ENCODE measurements at regions not wholly inside any gene's neighbourhood (a gene's known extent, or its start where the extent isn't known, plus 50 kb on each side); places are given as distances from the start of the nearest gene placed in this dataset.

- 94 to 96% methylated on average over 4 to 6 of the region's 6 CpGs for WGBS, 2 experiments (ENCODE audit: insufficient coverage in 1 of 2, insufficient read length in 1 of 2)
- H3K27me3 ChIP-seq (ENCODE audit: control insufficient read depth, insufficient read depth, low read length, poor library complexity, severe bottlenecking), result no peaks in the 10 kb centered on the region
- H3K27me3 Mint-ChIP-seq (ENCODE audit: insufficient read depth), result no peaks in the 10 kb centered on the region
- TF ChIP-seq, protein P1, sequence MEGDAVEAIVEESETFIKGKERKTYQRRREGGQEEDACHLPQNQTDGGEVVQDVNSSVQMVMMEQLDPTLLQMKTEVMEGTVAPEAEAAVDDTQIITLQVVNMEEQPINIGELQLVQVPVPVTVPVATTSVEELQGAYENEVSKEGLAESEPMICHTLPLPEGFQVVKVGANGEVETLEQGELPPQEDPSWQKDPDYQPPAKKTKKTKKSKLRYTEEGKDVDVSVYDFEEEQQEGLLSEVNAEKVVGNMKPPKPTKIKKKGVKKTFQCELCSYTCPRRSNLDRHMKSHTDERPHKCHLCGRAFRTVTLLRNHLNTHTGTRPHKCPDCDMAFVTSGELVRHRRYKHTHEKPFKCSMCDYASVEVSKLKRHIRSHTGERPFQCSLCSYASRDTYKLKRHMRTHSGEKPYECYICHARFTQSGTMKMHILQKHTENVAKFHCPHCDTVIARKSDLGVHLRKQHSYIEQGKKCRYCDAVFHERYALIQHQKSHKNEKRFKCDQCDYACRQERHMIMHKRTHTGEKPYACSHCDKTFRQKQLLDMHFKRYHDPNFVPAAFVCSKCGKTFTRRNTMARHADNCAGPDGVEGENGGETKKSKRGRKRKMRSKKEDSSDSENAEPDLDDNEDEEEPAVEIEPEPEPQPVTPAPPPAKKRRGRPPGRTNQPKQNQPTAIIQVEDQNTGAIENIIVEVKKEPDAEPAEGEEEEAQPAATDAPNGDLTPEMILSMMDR (conservative IDR thresholded peaks at IDR 0.05), result peak; percentile 62
- no peak for DNase-seq
- no peak overlapping the region for H3K4me3 Mint-ChIP-seq
- no peak overlapping the region for H3K9ac ChIP-seq (ENCODE audit: extremely low read depth, low read length, poor library complexity, severe bottlenecking)
- H3K27ac ChIP-seq (ENCODE audit: low read depth, low read length), result no peak overlapping the region
- H3K9me3 Mint-ChIP-seq, result peaks cover 6% of the 10 kb centered on the region
- no peak overlapping the region for H3K27ac Mint-ChIP-seq
- no peaks in the 10 kb centered on the region for H3K4me1 ChIP-seq (ENCODE audit: control insufficient read depth, insufficient read depth, low read length)
- peaks cover 2% of the 10 kb centered on the region for H3K4me1 Mint-ChIP-seq
- no peaks in the 10 kb centered on the region for H3K9me3 ChIP-seq (ENCODE audit: control insufficient read depth, low read length)
- H3K36me3 ChIP-seq (ENCODE audit: control insufficient read depth, insufficient read depth, low read length), result no peaks in the 10 kb centered on the region
- H3K36me3 Mint-ChIP-seq (ENCODE audit: low read depth), result peaks cover 6% of the 10 kb centered on the region
- H3K4me3 ChIP-seq (ENCODE audit: low read length), result no peak overlapping the region
These were observed 179.0 kb downstream of the ADGRA3 start for GRCh38 chr4:22336822-22337221.

DNA sequence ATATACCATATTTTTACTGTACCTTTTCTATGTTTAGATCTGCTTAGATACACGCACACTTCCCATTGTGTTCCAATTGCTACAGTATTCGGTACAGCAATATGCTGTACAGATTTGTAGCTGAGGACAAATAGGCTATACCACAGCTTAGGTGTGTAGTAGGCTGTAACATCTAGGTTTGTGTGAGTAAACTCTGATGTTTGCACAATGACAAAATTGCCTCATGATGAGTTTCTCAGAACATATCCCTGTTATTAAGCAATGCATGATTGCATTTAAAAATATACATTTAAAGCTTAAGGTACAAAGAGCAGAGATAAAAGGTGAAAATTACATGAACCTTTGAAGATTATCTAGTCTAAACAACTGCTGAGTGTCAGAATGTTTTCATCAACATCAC lies 181.7 kb downstream of the ADGRA3 start:
- no peak overlapping the region for H3K4me3 ChIP-seq (ENCODE audit: low read length)
- H3K27ac Mint-ChIP-seq, result no peak overlapping the region
- H3K4me1 Mint-ChIP-seq, result peaks cover 2% of the 10 kb centered on the region

GRCh38 chr4:22324422-22324821 lies 191.4 kb downstream of the ADGRA3 start:
- Histone ChIP-seq H3K9ac (ENCODE audit: extremely low read depth, low read length, poor library complexity, severe bottlenecking) (no peak overlapping the region), H3K27ac (ENCODE audit: low read depth, low read length) (no peak overlapping the region), H3K36me3 (ENCODE audit: control insufficient read depth, insufficient read depth, low read length) (no peaks in the 10 kb centered on the region), H3K27me3 (ENCODE audit: control insufficient read depth, insufficient read depth, low read length, poor library complexity, severe bottlenecking) (no peaks in the 10 kb centered on the region), H3K9me3 (ENCODE audit: control insufficient read depth, low read length) (peaks cover 2% of the 10 kb centered on the region), H3K4me3 (ENCODE audit: low read length) (no peak overlapping the region), H3K4me1 (ENCODE audit: control insufficient read depth, insufficient read depth, low read length) (peaks cover 6% of the 10 kb centered on the region)
- Mint-ChIP-seq H3K27ac (no peak overlapping the region), H3K4me3 (no peak overlapping the region), H3K9me3 (no peaks in the 10 kb centered on the region), H3K4me1 (peaks cover 8% of the 10 kb centered on the region), H3K36me3 (ENCODE audit: low read depth) (no peaks in the 10 kb centered on the region), H3K27me3 (ENCODE audit: insufficient read depth) (no peaks in the 10 kb centered on the region)
- DNase-seq, result no peak
- TF ChIP-seq, protein P1 (conservative IDR thresholded peaks at IDR 0.05), result no peak
- WGBS, 2 experiments (ENCODE audit: insufficient coverage in 1 of 2, insufficient read length in 1 of 2), result 100% methylated on average over 1 of the region's 1 CpG; no CpG with 5 or more reads in 1 of the 2 experiments

More for the DNA sequence above, 181.7 kb downstream of the ADGRA3 start:
- peaks cover 4% of the 10 kb centered on the region for H3K9me3 ChIP-seq (ENCODE audit: control insufficient read depth, low read length)
- no peak overlapping the region for H3K9ac ChIP-seq (ENCODE audit: extremely low read depth, low read length, poor library complexity, severe bottlenecking)
- H3K27me3 ChIP-seq (ENCODE audit: control insufficient read depth, insufficient read depth, low read length, poor library complexity, severe bottlenecking), result no peaks in the 10 kb centered on the region
- DNase-seq, result no peak
- no peak overlapping the region for H3K27ac ChIP-seq (ENCODE audit: low read depth, low read length)
- H3K4me1 ChIP-seq (ENCODE audit: control insufficient read depth, insufficient read depth, low read length), result no peaks in the 10 kb centered on the region
- 93 to 100% methylated on average over 1 to 2 of the region's 2 CpGs for WGBS, 2 experiments (ENCODE audit: insufficient coverage in 1 of 2, insufficient read length in 1 of 2)
- Mint-ChIP-seq H3K27me3 (ENCODE audit: insufficient read depth) (no peaks in the 10 kb centered on the region), H3K4me3 (no peak overlapping the region), H3K9me3 (no peaks in the 10 kb centered on the region), H3K36me3 (ENCODE audit: low read depth) (no peaks in the 10 kb centered on the region)
- TF ChIP-seq, protein P1 (conservative IDR thresholded peaks at IDR 0.05), result no peak
- H3K36me3 ChIP-seq (ENCODE audit: control insufficient read depth, insufficient read depth, low read length), result no peaks in the 10 kb centered on the region

Data from endodermal cell (in vitro differentiated cells).